ENCODE measurements at regions not wholly inside any gene's neighbourhood (a gene's known extent, or its start where the extent isn't known, plus 50 kb on each side); places are given as distances from the start of the nearest gene placed in this dataset.

GRCh38 chr5:117095346-117096332, 521.0 kb upstream of the SEMA6A start:
- H3K27ac Mint-ChIP-seq = no peak overlapping the region
- peaks cover 8% of the 10 kb centered on the region for H3K27me3 Mint-ChIP-seq (ENCODE audit: low read depth)
- no peaks in the 10 kb centered on the region for H3K9me3 Mint-ChIP-seq
- ATAC-seq (peak; percentile 85), DNase-seq (ENCODE audit: low spot score) (no peak)
- TF ChIP-seq GRHL2 (CRISPR knock-in tag; IDR thresholded peaks at IDR 0.05; ENCODE audit: insufficient replicate concordance, severe bottlenecking) = no peak
- TF ChIP-seq MAX (CRISPR knock-in tag; IDR thresholded peaks at IDR 0.05) = no peak
- no peaks in the 10 kb centered on the region for H3K36me3 Mint-ChIP-seq
- ChIA-PET POLR2A (no interaction called here), CTCF (no interaction called here)
- peaks cover 27% of the 10 kb centered on the region for H3K4me1 Mint-ChIP-seq
- no peak overlapping the region for H3K4me3 Mint-ChIP-seq

- ATAC-seq (no peak), DNase-seq (ENCODE audit: low spot score) (no peak)
- H3K27ac Mint-ChIP-seq = no peak overlapping the region
- H3K36me3 Mint-ChIP-seq = no peaks in the 10 kb centered on the region
- POLR2A ChIA-PET = no interaction called here
- H3K4me3 Mint-ChIP-seq = no peak overlapping the region
- H3K9me3 Mint-ChIP-seq = no peaks in the 10 kb centered on the region
- H3K4me1 Mint-ChIP-seq = peaks cover 27% of the 10 kb centered on the region
- peaks cover 8% of the 10 kb centered on the region for H3K27me3 Mint-ChIP-seq (ENCODE audit: low read depth)
- TF ChIP-seq SOX15 (CRISPR knock-in tag; IDR thresholded peaks at IDR 0.05) (no peak), ZNF671 (CRISPR knock-in tag; IDR thresholded peaks at IDR 0.05) (no peak), MXD4 (CRISPR knock-in tag; IDR thresholded peaks at IDR 0.05; ENCODE audit: borderline replicate concordance) (no peak), PRDM15 (CRISPR knock-in tag; IDR thresholded peaks at IDR 0.05) (no peak), CREB1 (CRISPR knock-in tag; IDR thresholded peaks at IDR 0.05) (no peak), HMGXB4 (CRISPR knock-in tag; IDR thresholded peaks at IDR 0.05) (no peak)
- CTCF ChIA-PET = no interaction called here
These were observed 519.6 kb upstream of the SEMA6A start for GRCh38 chr5:117094114-117094815.

GRCh38 chr5:117093653-117094052, 519.0 kb upstream of the SEMA6A start:
- H3K4me1 Mint-ChIP-seq = peaks cover 27% of the 10 kb centered on the region

GRCh38 chr5:117089001-117089400, 514.4 kb upstream of the SEMA6A start:
- Mint-ChIP-seq H3K4me3 (no peak overlapping the region), H3K9me3 (peaks cover 7% of the 10 kb centered on the region; the same call in 1 of the 2 replicates), H3K27me3 (ENCODE audit: low read depth) (no peaks in the 10 kb centered on the region), H3K36me3 (no peaks in the 10 kb centered on the region), H3K27ac (no peak overlapping the region), H3K4me1 (no peaks in the 10 kb centered on the region)
- ChIA-PET CTCF (no interaction called here), POLR2A (no interaction called here)
- no peak for ATAC-seq
- DNase-seq (ENCODE audit: low spot score) = no peak
- no peak for TF ChIP-seq FOXJ3 (CRISPR knock-in tag; IDR thresholded peaks at IDR 0.05; ENCODE audit: borderline replicate concordance)
- no peak for TF ChIP-seq SMAD3 (CRISPR knock-in tag; IDR thresholded peaks at IDR 0.05; ENCODE audit: borderline replicate concordance)
- TF ChIP-seq CREM (CRISPR knock-in tag; IDR thresholded peaks at IDR 0.05) = no peak
- no peak for TF ChIP-seq ZNF121 (CRISPR knock-in tag; IDR thresholded peaks at IDR 0.05)
- no peak for TF ChIP-seq TEAD4 (CRISPR knock-in tag; IDR thresholded peaks at IDR 0.05)

More at GRCh38 chr5:117093653-117094052, 519.0 kb upstream of the SEMA6A start:
- Mint-ChIP-seq H3K36me3 (no peaks in the 10 kb centered on the region), H3K4me3 (no peak overlapping the region), H3K9me3 (no peaks in the 10 kb centered on the region), H3K27me3 (ENCODE audit: low read depth) (peaks cover 8% of the 10 kb centered on the region), H3K27ac (no peak overlapping the region)
- ChIA-PET CTCF (no interaction called here), POLR2A (no interaction called here)
- no peak for DNase-seq (ENCODE audit: low spot score)
- no peak for TF ChIP-seq NFATC4 (CRISPR knock-in tag; IDR thresholded peaks at IDR 0.05)
- ATAC-seq = peak; percentile 41; the same call in 1 of the 2 replicates
